H9 (cell line): ENCODE measurements at regions not wholly inside any gene's neighbourhood (a gene's known extent, or its start where the extent isn't known, plus 50 kb on each side); places are given as distances from the start of the nearest gene placed in this dataset.

Source experiments
- DNase-seq: peaks from one replicate; pipeline ENCODE4 v3.0.0-alpha.2; 2017
- H2AFZ ChIP-seq: one replicate; pipeline ENCODE4 v1.6.1; 2013; ENCODE audit warnings: mild to moderate bottlenecking, low read length, control low read depth, moderate library complexity
- H2AK5ac ChIP-seq: 2 replicates; pipeline ENCODE4 v1.6.1; 2013; ENCODE audit warnings: low read length, control low read depth, mixed read lengths; ENCODE audit not compliant: insufficient read length
- H2BK120ac ChIP-seq: one replicate; pipeline ENCODE4 v1.6.1; 2013; ENCODE audit warnings: low read depth, mild to moderate bottlenecking, low read length, control low read depth, inconsistent platforms; ENCODE audit not compliant: poor library complexity, severe bottlenecking
- H2BK12ac ChIP-seq: 2 replicates; pipeline ENCODE4 v1.6.1; 2013; ENCODE audit warnings: low read length, control low read depth, mixed read lengths, low read depth; ENCODE audit not compliant: insufficient read length
- H2BK15ac ChIP-seq: 2 replicates; pipeline ENCODE4 v1.6.1; 2013; ENCODE audit warnings: low read depth, low read length, control low read depth
- H2BK20ac ChIP-seq: one replicate; pipeline ENCODE4 v1.6.1; 2013; ENCODE audit warnings: low read depth, mild to moderate bottlenecking, low read length, control low read depth, inconsistent platforms; ENCODE audit not compliant: poor library complexity, severe bottlenecking
- H2BK5ac ChIP-seq: 2 replicates; pipeline ENCODE4 v1.6.1; 2013; ENCODE audit warnings: low read length, control low read depth, mixed read lengths; ENCODE audit not compliant: insufficient read length
- H3K14ac ChIP-seq: 2 replicates; pipeline ENCODE4 v1.6.1; 2013; ENCODE audit warnings: low read length, control low read depth; ENCODE audit not compliant: insufficient read depth
- H3K18ac ChIP-seq: 2 replicates; pipeline ENCODE4 v1.6.1; 2013; ENCODE audit warnings: low read depth, mild to moderate bottlenecking, mixed read lengths, low read length, control low read depth; ENCODE audit not compliant: insufficient read length
- H3K23ac ChIP-seq: 2 replicates; pipeline ENCODE4 v1.6.1; 2013; ENCODE audit warnings: low read length, control low read depth, mixed read lengths, low read depth; ENCODE audit not compliant: insufficient read length
- H3K23me2 ChIP-seq: 2 replicates; pipeline ENCODE4 v1.6.1; 2013; ENCODE audit warnings: low read depth, mild to moderate bottlenecking, mixed read lengths, low read length, control low read depth; ENCODE audit not compliant: insufficient read length, poor library complexity, severe bottlenecking
- H3K27ac ChIP-seq: 2 replicates; pipeline ENCODE4 v1.5.1; 2013; ENCODE audit warnings: low read length, control low read depth, mixed read lengths, low read depth; ENCODE audit not compliant: insufficient read length
- H3K27me3 ChIP-seq: 2 replicates; pipeline ENCODE4 v1.6.1; 2013; ENCODE audit warnings: low read length, control low read depth, inconsistent platforms; ENCODE audit not compliant: insufficient read depth
- H3K4ac ChIP-seq: 2 replicates; pipeline ENCODE4 v1.6.1; 2013; ENCODE audit warnings: low read depth, mild to moderate bottlenecking, control low read depth, inconsistent platforms, low read length, moderate library complexity
- H3K4me1 ChIP-seq: 2 replicates; pipeline ENCODE4 v1.6.1; 2013; ENCODE audit warnings: low read length, control low read depth, inconsistent platforms; ENCODE audit not compliant: insufficient read depth
- H3K4me2 ChIP-seq: 2 replicates; pipeline ENCODE4 v1.6.1; 2013; ENCODE audit warnings: low read length, control low read depth, mixed read lengths; ENCODE audit not compliant: insufficient read length, insufficient read depth
- H3K56ac ChIP-seq: 2 replicates; pipeline ENCODE4 v1.6.1; 2013; ENCODE audit warnings: low read depth, mild to moderate bottlenecking, mixed read lengths, low read length, control low read depth; ENCODE audit not compliant: insufficient read length
- H3K79me1 ChIP-seq: 2 replicates; pipeline ENCODE4 v1.6.1; 2013; ENCODE audit warnings: low read depth, mild to moderate bottlenecking, moderate library complexity, low read length, control low read depth, inconsistent platforms; ENCODE audit not compliant: insufficient read depth, poor library complexity, severe bottlenecking
- H3K79me2 ChIP-seq: 2 replicates; pipeline ENCODE4 v1.6.1; 2013; ENCODE audit warnings: low read length, control low read depth, inconsistent platforms; ENCODE audit not compliant: insufficient read depth
- H3K9ac ChIP-seq: 2 replicates; pipeline ENCODE4 v1.6.1; 2013; ENCODE audit warnings: low read length, control low read depth, mixed read lengths; ENCODE audit not compliant: insufficient read length; ENCODE audit errors: extremely low read depth
- H3K9me3 ChIP-seq: one replicate; pipeline ENCODE4 v1.6.1; 2013; ENCODE audit warnings: low read depth, low read length, inconsistent platforms; ENCODE audit not compliant: control insufficient read depth
- H3T11ph ChIP-seq: one replicate; pipeline ENCODE4 v1.6.1; 2013; ENCODE audit warnings: mild to moderate bottlenecking, low read length, control low read depth, inconsistent platforms
- H4K20me1 ChIP-seq: one replicate; pipeline ENCODE4 v1.6.1; 2013; ENCODE audit not compliant: control insufficient read depth, insufficient read length, insufficient read depth
- H4K5ac ChIP-seq: 2 replicates; pipeline ENCODE4 v1.6.1; 2013; ENCODE audit warnings: low read depth, mild to moderate bottlenecking, mixed read lengths, low read length, control low read depth; ENCODE audit not compliant: insufficient read length
- H4K8ac ChIP-seq: replicated peaks from 2 replicates; pipeline ENCODE4 v1.6.1; 2013; ENCODE audit warnings: low read length, control low read depth, mixed read lengths, low read depth; ENCODE audit not compliant: insufficient read length
- H4K91ac ChIP-seq: 2 replicates; pipeline ENCODE4 v1.6.1; 2013; ENCODE audit warnings: low read depth, mild to moderate bottlenecking, moderate library complexity, mixed read lengths, low read length, control low read depth; ENCODE audit not compliant: insufficient read length
- H3K27ac Mint-ChIP-seq, 3 experiments: 2 replicates in 2 of 3; 3 replicates in 1 of 3; pipeline ENCODE4 v1.8.0; 2020 to 2021; ENCODE audit warnings: mixed read lengths in 3 of 3, mild to moderate bottlenecking in 1 of 3, moderate library complexity in 1 of 3
- H3K27me3 Mint-ChIP-seq: 2 replicates; pipeline ENCODE4 v1.8.0; 2021; ENCODE audit warnings: low read depth, mild to moderate bottlenecking, moderate library complexity, mixed read lengths
- H3K36me3 Mint-ChIP-seq, 3 experiments: 2 replicates in 2 of 3; 3 replicates in 1 of 3; pipeline ENCODE4 v1.8.0; 2020 to 2021; ENCODE audit warnings: low read depth in 3 of 3, mixed read lengths in 3 of 3; ENCODE audit not compliant: insufficient read depth in 1 of 3
- H3K4me1 Mint-ChIP-seq, 2 experiments: 2 replicates each; pipeline ENCODE4 v1.8.0; 2020; ENCODE audit warnings: mixed read lengths in 2 of 2
- H3K4me3 Mint-ChIP-seq, 2 experiments: 2 replicates in 1 of 2; 3 replicates in 1 of 2; pipeline ENCODE4 v1.8.0; 2020 to 2021; ENCODE audit warnings: mild to moderate bottlenecking in 2 of 2, mixed read lengths in 2 of 2, moderate library complexity in 1 of 2
- H3K9me3 Mint-ChIP-seq, 2 experiments: 2 replicates in 1 of 2; 3 replicates in 1 of 2; pipeline ENCODE4 v1.8.0; 2020; ENCODE audit warnings: mild to moderate bottlenecking in 2 of 2, mixed read lengths in 2 of 2, moderate library complexity in 1 of 2
- CTCF ChIP-seq: fragments of 200-600 bp; sonication (generic); conservative IDR thresholded peaks from 3 replicates; pipeline ENCODE4 v1.8.0; 2021; ENCODE audit warnings: antibody characterized with exemption, mild to moderate bottlenecking
- WGBS: extraction: QIAGEN DNeasy Blood & Tissue Kit; methylation state at CpG from one replicate; pipeline ENCODE4 v1.1.7; 2013; ENCODE audit warnings: missing lambda C conversion rate, low lambda C conversion rate, mixed read lengths; ENCODE audit not compliant: insufficient read length; ENCODE audit errors: extremely low coverage; 5-methylcytosine and 5-hydroxymethylcytosine counted together

- no peak overlapping the region for H3K14ac ChIP-seq
- no peaks in the 10 kb centered on the region for H4K20me1 ChIP-seq
- H3K23me2 ChIP-seq: no peaks in the 10 kb centered on the region
- H3K9ac ChIP-seq: no peak overlapping the region
- no peaks in the 10 kb centered on the region for H3K27me3 ChIP-seq
- no peak overlapping the region for H2BK5ac ChIP-seq
- H3K9me3 ChIP-seq: peaks cover under 1% of the 10 kb centered on the region
- peaks cover 23% of the 10 kb centered on the region for H3K27me3 Mint-ChIP-seq
- H3T11ph ChIP-seq: no peak overlapping the region
- no peaks in the 10 kb centered on the region for H3K4me1 ChIP-seq
- H3K18ac ChIP-seq: no peak overlapping the region
- H3K9me3 Mint-ChIP-seq: peaks cover 4 to 7% of the 10 kb centered on the region in 2 experiments; a peak in 4 of 5 replicates
- no peak for DNase-seq
- no peak overlapping the region for H2BK20ac ChIP-seq
- H3K56ac ChIP-seq: no peak overlapping the region
- H2AFZ ChIP-seq: no peak overlapping the region
- H3K27ac ChIP-seq: no peak overlapping the region
- H2AK5ac ChIP-seq: no peak overlapping the region
- no peak for TF ChIP-seq CTCF
- H4K91ac ChIP-seq: no peak overlapping the region
- H2BK12ac ChIP-seq: no peak overlapping the region
- H3K23ac ChIP-seq: no peak overlapping the region
- H3K79me2 ChIP-seq: no peaks in the 10 kb centered on the region
- H2BK120ac ChIP-seq: no peak overlapping the region
- no peak overlapping the region for H3K4me2 ChIP-seq
- H3K36me3 Mint-ChIP-seq: peaks cover 0 to 5% (median 0%) of the 10 kb centered on the region in 3 experiments; a peak in 4 of 7 replicates
- no peak overlapping the region for H4K8ac ChIP-seq
- no peak overlapping the region for H3K4ac ChIP-seq
- H4K5ac ChIP-seq: no peak overlapping the region
- H3K4me3 Mint-ChIP-seq: no peak overlapping the region; a peak in 1 of 5 replicates
- H3K79me1 ChIP-seq: no peaks in the 10 kb centered on the region
- no peak overlapping the region for H3K27ac Mint-ChIP-seq
- H2BK15ac ChIP-seq: no peak overlapping the region
- no CpG with 5 or more reads among the region's 5 CpGs for WGBS
- peaks cover 0 to 5% of the 10 kb centered on the region in 2 experiments; a peak in 1 of 4 replicates for H3K4me1 Mint-ChIP-seq
Measured at GRCh38 chr1:5368201-5368600, 624.0 kb downstream of the NPHP4 start.
